ENCODE measurements at regions not wholly inside any gene's neighbourhood (a gene's known extent, or its start where the extent isn't known, plus 50 kb on each side); places are given as distances from the start of the nearest gene placed in this dataset.
A peak's percentile ranks its signal among the peaks of the same experiment; 100 is the strongest.

DNA sequence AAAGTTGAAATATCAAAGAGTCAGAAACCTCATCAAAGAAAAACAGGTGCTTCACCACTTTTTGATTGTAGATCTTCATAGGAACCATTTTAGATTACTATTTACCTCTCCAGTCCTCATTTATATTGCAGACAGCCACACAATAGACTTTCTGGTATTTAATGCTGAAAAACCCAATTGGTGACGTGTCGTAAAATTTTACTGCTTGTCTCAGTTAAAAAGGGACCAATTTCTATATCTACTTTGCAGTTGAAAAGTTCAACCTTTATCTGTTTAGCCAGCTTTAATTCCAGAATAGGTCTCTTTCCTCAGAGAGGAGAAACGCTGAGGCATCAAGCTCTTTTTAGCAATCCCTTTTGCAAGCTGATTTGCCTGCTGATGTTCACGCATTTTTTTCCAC lies 1722.4 kb downstream of the PLA2G4A start:
- intact Hi-C loops (cut with DNase I) = no loop called here
- Histone ChIP-seq H3K27ac (ENCODE audit: low read depth in 2 of 2, low read length in 2 of 2) (no peak overlapping the region), H3K9ac (ENCODE audit: low read length in 3 of 3) (no peak overlapping the region), H3K4me1 (ENCODE audit: control insufficient read depth in 2 of 3, insufficient read depth in 2 of 3, low read depth in 1 of 3, low read length in 3 of 3) (no peaks in the 10 kb centered on the region), H3K27me3 (ENCODE audit: control insufficient read depth, insufficient read depth, low read length) (no peaks in the 10 kb centered on the region), H3K36me3 (ENCODE audit: control insufficient read depth in 2 of 3, insufficient read depth in 3 of 3, low read length in 3 of 3) (no peaks in the 10 kb centered on the region), H3K4me3 (ENCODE audit: low read length in 3 of 3) (no peak overlapping the region), H3K9me3 (ENCODE audit: control insufficient read depth in 2 of 3, insufficient read depth in 1 of 3, low read length in 3 of 3) (no peaks in the 10 kb centered on the region)
- no peak for DNase-seq
- no peak for FAIRE-seq
- TF ChIP-seq CTCF (IDR thresholded peaks at IDR 0.05; ENCODE audit: borderline replicate concordance, extremely low read depth, insufficient read depth) = no peak

GRCh38 chr1:188557053-188557452 lies 1728.3 kb downstream of the PLA2G4A start:
- no peaks in the 10 kb centered on the region for H3K27me3 ChIP-seq (ENCODE audit: control insufficient read depth, insufficient read depth, low read length)
- intact Hi-C loops (cut with DNase I) = no loop called here
- H3K4me1 ChIP-seq (ENCODE audit: control insufficient read depth in 2 of 3, insufficient read depth in 2 of 3, low read depth in 1 of 3, low read length in 3 of 3) = no peaks in the 10 kb centered on the region
- H3K4me3 ChIP-seq (ENCODE audit: low read length in 3 of 3) = no peak overlapping the region
- no peaks in the 10 kb centered on the region for H3K9me3 ChIP-seq (ENCODE audit: control insufficient read depth in 2 of 3, insufficient read depth in 1 of 3, low read length in 3 of 3)
- DNase-seq = no peak
- FAIRE-seq = no peak
- no peak for TF ChIP-seq CTCF (IDR thresholded peaks at IDR 0.05; ENCODE audit: borderline replicate concordance, extremely low read depth, insufficient read depth)
- H3K27ac ChIP-seq (ENCODE audit: low read depth in 2 of 2, low read length in 2 of 2) = no peak overlapping the region
- no peaks in the 10 kb centered on the region for H3K36me3 ChIP-seq (ENCODE audit: control insufficient read depth in 2 of 3, insufficient read depth in 3 of 3, low read length in 3 of 3)
- H3K9ac ChIP-seq (ENCODE audit: low read length in 3 of 3) = no peak overlapping the region

DNA sequence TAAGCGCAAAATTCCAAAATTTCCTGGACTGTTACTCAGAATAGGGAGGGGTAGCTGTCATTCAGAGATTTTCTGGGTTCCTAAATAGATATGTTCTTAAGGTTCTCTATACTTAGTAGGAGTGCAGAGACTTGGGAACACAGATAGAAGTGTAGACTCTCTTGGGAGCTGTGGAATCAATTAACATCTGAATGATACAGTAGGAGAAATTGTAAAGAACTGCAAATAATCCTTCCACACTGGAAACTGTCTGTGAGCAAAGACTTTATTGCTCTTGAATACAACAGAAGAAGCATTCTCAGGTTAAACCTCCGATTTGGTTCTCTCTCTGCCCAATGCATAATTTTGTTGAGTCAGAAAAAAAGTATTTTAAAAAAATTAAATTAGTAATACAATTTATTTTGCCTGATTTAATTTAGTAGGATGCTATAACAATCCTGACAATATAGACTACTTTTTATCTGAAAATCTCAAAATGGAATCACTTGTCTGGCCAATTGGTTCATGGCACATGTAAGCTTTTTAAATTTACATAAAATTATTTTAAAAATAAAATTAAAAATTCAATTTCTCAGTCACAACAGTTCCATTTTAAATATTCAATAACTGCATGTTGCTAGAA lies 1754.3 kb downstream of the PLA2G4A start:
- no peaks in the 10 kb centered on the region for H3K4me1 ChIP-seq (ENCODE audit: control insufficient read depth in 2 of 3, insufficient read depth in 2 of 3, low read depth in 1 of 3, low read length in 3 of 3)

More for the DNA sequence above, 1754.3 kb downstream of the PLA2G4A start:
- Histone ChIP-seq H3K9ac (ENCODE audit: low read length in 3 of 3) (no peak overlapping the region), H3K36me3 (ENCODE audit: control insufficient read depth in 2 of 3, insufficient read depth in 3 of 3, low read length in 3 of 3) (no peaks in the 10 kb centered on the region), H3K27ac (ENCODE audit: low read depth in 2 of 2, low read length in 2 of 2) (no peak overlapping the region), H3K27me3 (ENCODE audit: control insufficient read depth, insufficient read depth, low read length) (no peaks in the 10 kb centered on the region), H3K4me3 (ENCODE audit: low read length in 3 of 3) (no peak overlapping the region), H3K9me3 (ENCODE audit: control insufficient read depth in 2 of 3, insufficient read depth in 1 of 3, low read length in 3 of 3) (no peaks in the 10 kb centered on the region)
- DNase-seq (no peak), FAIRE-seq (peak; percentile 3)
- TF ChIP-seq CTCF (IDR thresholded peaks at IDR 0.05; ENCODE audit: borderline replicate concordance, extremely low read depth, insufficient read depth) = no peak
- intact Hi-C loops (cut with DNase I) = no loop called here
